Spinal cord (tissue), 9 donors: ENCODE measurements at regions not wholly inside any gene's neighbourhood (a gene's known extent, or its start where the extent isn't known, plus 50 kb on each side); places are given as distances from the start of the nearest gene placed in this dataset.

Experiments used
- DNase-seq, 6 donors: peaks; one replicate each; pipeline versions ENCODE4 v3.0.0 to v3.0.0-alpha.2; 2013 to 2015; ENCODE audit warnings: low spot score in 6 of 6, low read depth in 4 of 6
- H3K27ac ChIP-seq: one replicate; pipeline ENCODE4 v1.5.1; 2013; ENCODE audit warnings: low read depth, low read length, control low read depth
- H3K27me3 ChIP-seq: one replicate; pipeline ENCODE4 v1.6.1; 2013; ENCODE audit warnings: low read length; ENCODE audit not compliant: control insufficient read depth, insufficient read depth
- H3K36me3 ChIP-seq: one replicate; pipeline ENCODE4 v1.6.1; 2013; ENCODE audit warnings: low read length; ENCODE audit not compliant: control insufficient read depth, insufficient read depth
- H3K4me1 ChIP-seq: one replicate; pipeline ENCODE4 v1.6.1; 2013; ENCODE audit warnings: low read length; ENCODE audit not compliant: control insufficient read depth, insufficient read depth
- H3K4me3 ChIP-seq: one replicate; pipeline ENCODE4 v1.5.1; 2013; ENCODE audit warnings: low read depth, low read length, control low read depth
- H3K9me3 ChIP-seq: one replicate; pipeline ENCODE4 v1.6.1; 2013; ENCODE audit warnings: low read length; ENCODE audit not compliant: control insufficient read depth, insufficient read depth
- WGBS: methylation state at CpG from one replicate; pipeline ENCODE4 v1.1.5; 2013; ENCODE audit warnings: missing lambda C conversion rate; ENCODE audit not compliant: insufficient coverage; 5-methylcytosine and 5-hydroxymethylcytosine counted together
- donor health status: healthy.

DNA sequence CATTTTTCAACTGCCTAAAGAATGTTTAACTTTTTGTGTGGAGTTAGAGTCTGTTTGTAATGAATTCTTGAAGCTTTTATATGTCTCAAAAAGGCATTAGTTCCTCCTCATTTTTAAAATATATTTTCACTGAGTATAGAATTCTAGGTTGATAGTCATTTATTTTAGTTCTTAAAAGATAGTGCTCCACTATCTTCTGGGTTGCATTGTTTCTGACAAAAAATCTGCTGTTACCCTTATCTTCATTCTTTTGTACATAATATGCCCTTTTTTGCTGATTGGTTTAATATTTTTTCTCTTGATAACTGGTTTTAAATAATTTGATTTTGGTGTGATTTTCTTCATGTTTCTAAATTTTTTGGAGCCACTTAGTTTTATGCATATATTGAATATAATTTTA, 754.7 kb upstream of the GYPC start:
- Histone ChIP-seq H3K9me3 (peaks cover 4% of the 10 kb centered on the region), H3K4me3 (no peak overlapping the region), H3K27ac (no peak overlapping the region), H3K4me1 (no peaks in the 10 kb centered on the region), H3K27me3 (no peaks in the 10 kb centered on the region), H3K36me3 (no peaks in the 10 kb centered on the region)
- DNase-seq: no peak

DNA sequence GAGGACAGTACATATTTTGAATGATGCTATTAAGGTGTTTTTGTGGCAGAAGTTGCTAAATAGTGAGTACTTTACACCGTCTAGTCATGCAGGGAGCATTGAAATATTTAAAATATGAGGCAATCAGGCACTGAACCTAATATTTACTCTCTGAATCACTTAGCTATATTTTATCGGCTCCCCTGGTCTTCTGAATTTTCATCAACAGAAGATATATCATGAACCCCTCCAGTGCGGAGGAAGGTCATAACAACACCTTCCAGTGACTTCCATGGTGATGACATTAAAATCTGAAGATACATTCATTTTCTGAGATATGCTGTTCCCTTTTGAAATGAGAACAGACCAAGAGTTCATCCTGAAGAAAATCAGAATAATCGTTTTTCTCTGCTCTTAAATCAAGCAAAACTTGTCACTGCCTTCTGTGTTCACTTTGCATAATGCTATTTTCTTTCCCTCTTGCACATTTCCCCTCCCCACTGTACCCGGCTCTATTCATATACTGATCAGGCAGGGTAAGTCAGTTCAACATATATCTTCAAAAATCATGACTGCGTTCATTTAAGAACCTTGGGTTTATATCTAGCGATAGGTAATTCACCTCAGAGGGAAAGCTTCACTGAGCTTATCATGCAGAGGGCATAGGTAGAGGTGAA, 729.9 kb upstream of the GYPC start:
- Histone ChIP-seq H3K36me3 (no peaks in the 10 kb centered on the region), H3K4me3 (no peak overlapping the region), H3K27me3 (no peaks in the 10 kb centered on the region), H3K9me3 (no peaks in the 10 kb centered on the region), H3K4me1 (no peaks in the 10 kb centered on the region), H3K27ac (no peak overlapping the region)
- 87% methylated on average over 4 of the region's 7 CpGs for WGBS
- peak in 1 of 6 donors; percentile 22 for DNase-seq

DNA sequence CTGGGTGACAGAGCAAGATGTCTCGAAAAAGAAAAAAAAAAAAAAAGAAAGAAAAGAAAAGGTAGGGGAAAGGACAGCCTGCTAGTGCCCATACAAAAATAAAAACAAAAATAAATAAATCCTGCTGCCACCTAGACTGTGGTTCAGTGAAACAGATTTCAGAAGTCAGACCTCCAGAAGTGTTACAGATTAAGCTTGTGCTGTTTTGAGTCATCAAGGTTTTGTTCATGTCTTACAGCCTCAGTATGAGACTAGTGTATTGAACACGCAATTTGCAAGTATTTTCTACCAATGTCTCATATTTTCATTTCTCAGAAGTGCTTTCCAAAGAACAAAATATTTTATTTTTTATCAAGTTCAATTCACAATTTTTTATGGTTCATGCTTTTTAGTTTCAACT, 720.4 kb upstream of the GYPC start:
- Histone ChIP-seq H3K27me3 (no peaks in the 10 kb centered on the region), H3K27ac (no peak overlapping the region), H3K4me3 (no peak overlapping the region), H3K36me3 (no peaks in the 10 kb centered on the region), H3K4me1 (no peaks in the 10 kb centered on the region), H3K9me3 (peaks cover 2% of the 10 kb centered on the region)
- no peak for DNase-seq
- WGBS: no CpG with 5 or more reads among the region's 2 CpGs

DNA sequence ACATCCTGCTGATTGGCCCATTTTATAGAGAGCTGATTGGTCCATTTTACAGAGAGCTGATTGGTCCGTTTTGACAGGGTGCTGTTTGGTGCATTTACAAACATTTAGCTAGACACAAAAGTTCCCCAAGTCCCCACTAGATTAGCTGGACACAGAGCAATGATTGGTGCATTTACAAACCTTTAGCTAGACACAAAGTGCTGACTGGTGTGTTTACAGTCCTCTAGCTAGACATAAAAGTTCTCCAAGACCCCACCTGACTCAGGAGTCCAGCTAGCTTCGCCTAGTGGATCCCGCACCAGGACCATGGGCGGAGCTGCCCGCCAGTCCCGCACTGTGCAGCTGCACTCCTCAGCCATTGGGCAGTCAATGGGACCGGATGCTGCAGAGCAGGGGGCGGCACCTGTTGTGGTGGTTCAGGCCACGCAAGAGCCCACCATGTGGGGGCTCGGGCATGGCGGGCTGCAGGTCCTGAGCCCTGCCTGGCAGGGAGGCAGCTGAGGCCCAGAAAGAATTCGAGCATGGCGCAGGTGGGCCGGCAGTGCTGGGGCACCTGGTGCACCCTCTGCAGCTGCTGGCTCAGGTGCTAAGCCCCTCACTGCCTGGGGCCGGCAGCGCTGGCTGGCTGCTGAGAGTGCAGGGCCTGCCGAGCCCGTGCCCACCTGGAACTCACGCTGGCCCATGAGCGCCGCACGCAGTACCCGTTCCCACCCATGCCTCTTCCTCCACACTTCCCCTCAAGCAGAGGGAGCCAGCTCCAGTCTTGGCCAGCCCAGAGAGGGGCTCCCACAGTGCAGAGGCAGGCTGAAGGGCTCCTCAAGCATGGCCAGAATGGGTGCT, 713.2 kb upstream of the GYPC start:
- 95% methylated on average over 23 of the region's 23 CpGs for WGBS
- Histone ChIP-seq H3K9me3 (peaks cover 6% of the 10 kb centered on the region), H3K4me3 (no peak overlapping the region), H3K27ac (no peak overlapping the region), H3K4me1 (no peaks in the 10 kb centered on the region), H3K27me3 (no peaks in the 10 kb centered on the region), H3K36me3 (no peaks in the 10 kb centered on the region)
- DNase-seq: no peak

DNA sequence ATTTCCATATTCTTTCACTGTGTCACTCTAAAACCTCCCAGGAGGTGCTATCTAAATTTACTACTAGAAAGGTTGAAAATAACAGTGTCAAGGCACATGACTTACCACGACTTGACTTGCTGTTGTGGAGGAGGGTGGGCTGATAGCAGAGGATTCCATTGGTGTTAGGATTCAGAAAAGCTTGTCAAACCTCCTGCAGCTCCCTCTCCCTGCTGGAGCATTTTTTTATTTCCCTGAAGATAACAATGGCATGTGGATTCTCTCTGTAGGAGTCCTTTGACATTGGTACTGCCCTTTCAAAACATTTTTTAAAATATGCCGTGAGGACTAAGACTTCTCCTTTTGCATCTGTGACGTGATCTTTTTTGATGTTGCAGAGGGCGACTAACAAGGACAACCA, 696.9 kb upstream of the GYPC start:
- H3K27ac ChIP-seq: no peak overlapping the region
- H3K4me1 ChIP-seq: no peaks in the 10 kb centered on the region
- no peaks in the 10 kb centered on the region for H3K27me3 ChIP-seq
- no peak overlapping the region for H3K4me3 ChIP-seq
- WGBS: no CpG with 5 or more reads among the region's 4 CpGs
- peaks cover 2% of the 10 kb centered on the region for H3K9me3 ChIP-seq
- DNase-seq: no peak
- H3K36me3 ChIP-seq: no peaks in the 10 kb centered on the region

DNA sequence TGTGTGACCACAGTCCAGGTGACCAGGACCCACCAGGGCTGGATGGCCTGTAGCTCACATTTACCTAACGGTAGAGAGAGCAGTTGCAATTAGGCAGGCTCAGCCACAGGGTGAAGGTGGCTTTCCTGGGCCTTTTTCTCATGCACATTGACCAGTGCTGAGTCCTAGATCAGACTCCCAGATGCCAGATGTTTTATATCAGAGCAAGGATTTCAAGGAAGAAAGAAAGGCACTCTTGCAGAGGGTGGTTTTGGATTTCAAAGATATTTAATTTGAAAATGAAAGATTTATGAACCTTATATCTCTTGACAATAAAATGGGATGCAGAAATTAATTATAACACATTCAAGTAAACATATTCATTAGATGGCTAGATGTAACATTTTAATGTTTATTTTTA, 694.2 kb upstream of the GYPC start:
- Histone ChIP-seq H3K27ac (no peak overlapping the region), H3K9me3 (no peaks in the 10 kb centered on the region), H3K4me1 (no peaks in the 10 kb centered on the region), H3K36me3 (no peaks in the 10 kb centered on the region), H3K27me3 (no peaks in the 10 kb centered on the region), H3K4me3 (no peak overlapping the region)
- WGBS: 56% methylated on average over 1 of the region's 1 CpG
- DNase-seq: no peak

DNA sequence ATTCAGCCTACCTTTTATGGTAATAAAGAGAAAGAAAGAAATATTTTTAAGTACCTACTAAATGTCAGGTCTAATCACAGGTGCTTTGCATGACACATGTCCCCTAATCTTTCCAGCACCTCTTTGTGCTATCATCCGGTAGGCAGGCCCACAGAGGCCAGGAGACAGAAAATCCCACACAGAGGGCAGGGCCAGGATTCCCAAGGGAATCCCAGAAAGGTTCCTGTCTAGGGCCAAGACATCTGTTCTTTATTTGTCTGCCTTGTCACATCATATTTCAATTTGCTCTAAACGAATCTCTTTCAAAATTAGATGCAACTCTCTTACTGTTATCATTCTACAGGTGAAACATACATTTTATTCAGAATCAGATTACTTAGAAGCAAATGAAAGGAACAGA, 676.1 kb upstream of the GYPC start:
- no peak overlapping the region for H3K27ac ChIP-seq
- no peaks in the 10 kb centered on the region for H3K9me3 ChIP-seq
- no peaks in the 10 kb centered on the region for H3K27me3 ChIP-seq
- no peaks in the 10 kb centered on the region for H3K36me3 ChIP-seq
- no peaks in the 10 kb centered on the region for H3K4me1 ChIP-seq
- no peak overlapping the region for H3K4me3 ChIP-seq
- DNase-seq: no peak
- WGBS: 64% methylated on average over 1 of the region's 2 CpGs

DNA sequence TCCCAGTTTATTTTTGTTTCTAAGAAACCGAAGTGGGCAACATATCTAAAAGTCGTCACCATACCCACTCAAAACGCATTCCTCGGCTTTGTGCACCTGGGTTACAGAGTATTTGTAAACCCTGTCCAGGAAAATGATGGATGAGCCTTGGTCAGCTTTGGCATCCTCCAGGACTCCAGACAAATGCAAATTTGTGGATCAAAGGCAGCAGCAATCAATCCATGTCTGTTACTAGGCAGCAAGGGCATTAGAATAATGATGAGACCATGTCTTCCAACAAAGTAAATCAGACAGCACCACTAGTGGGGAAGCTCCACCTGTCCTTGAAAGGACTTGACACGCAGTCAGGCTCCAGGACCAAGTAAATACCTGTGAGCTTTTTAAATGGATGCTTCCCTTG, 672.6 kb upstream of the GYPC start:
- no peaks in the 10 kb centered on the region for H3K4me1 ChIP-seq
- H3K27me3 ChIP-seq: no peaks in the 10 kb centered on the region
- no peak overlapping the region for H3K4me3 ChIP-seq
- no peaks in the 10 kb centered on the region for H3K36me3 ChIP-seq
- WGBS: 37% methylated on average over 5 of the region's 5 CpGs
- H3K27ac ChIP-seq: no peak overlapping the region
- no peaks in the 10 kb centered on the region for H3K9me3 ChIP-seq
- DNase-seq: peak in 2 of 6 donors; percentile 23 to 41

DNA sequence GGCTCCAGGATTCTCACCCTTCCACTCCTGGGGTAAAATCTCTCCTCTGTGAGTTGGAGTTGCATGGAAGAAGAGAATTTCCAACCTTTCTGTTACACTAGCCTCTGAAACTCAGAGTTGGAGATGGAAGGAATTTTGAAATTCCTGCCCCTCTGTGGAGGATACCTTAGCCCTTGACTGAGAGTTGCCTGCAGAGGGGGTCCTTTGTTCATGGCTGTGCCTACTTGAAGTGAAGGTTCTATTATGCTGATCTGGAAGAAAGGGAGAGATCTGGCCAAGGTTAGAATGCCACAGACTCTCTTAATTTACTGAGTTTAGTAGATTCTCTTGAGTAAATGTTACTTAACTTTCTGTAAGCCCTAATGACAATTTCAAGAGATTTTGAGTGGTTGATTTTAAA, 626.6 kb upstream of the GYPC start:
- no peaks in the 10 kb centered on the region for H3K36me3 ChIP-seq
- H3K4me3 ChIP-seq: no peak overlapping the region
- no peak for DNase-seq
- no peaks in the 10 kb centered on the region for H3K27me3 ChIP-seq
- H3K27ac ChIP-seq: no peak overlapping the region
- H3K9me3 ChIP-seq: no peaks in the 10 kb centered on the region
- H3K4me1 ChIP-seq: no peaks in the 10 kb centered on the region

DNA sequence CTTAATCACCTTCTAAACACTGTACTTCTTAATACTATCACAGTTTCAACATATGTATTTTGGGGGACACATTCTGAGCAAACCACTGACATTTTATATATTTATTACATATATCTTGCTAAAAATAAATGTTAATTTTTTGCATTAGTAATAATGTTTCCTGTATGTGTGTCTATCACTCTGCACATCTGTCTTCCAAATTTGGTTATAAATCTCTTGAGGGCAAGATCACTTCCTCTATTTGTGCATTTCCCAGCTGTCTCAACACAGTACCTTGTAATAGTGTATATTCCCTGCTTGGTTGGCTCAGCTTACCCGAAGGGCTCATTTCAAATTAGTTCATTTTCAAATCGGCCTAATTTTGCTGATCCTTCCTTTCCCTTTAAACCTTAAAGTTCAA, 617.1 kb upstream of the GYPC start:
- no peak overlapping the region for H3K27ac ChIP-seq
- no peak overlapping the region for H3K4me3 ChIP-seq
- no peaks in the 10 kb centered on the region for H3K36me3 ChIP-seq
- 75% methylated on average over 2 of the region's 2 CpGs for WGBS
- H3K9me3 ChIP-seq: no peaks in the 10 kb centered on the region
- no peaks in the 10 kb centered on the region for H3K27me3 ChIP-seq
- no peak for DNase-seq
- H3K4me1 ChIP-seq: peaks cover 3% of the 10 kb centered on the region
